Right renal pelvis (tissue), 4 donors: ENCODE measurements at regions not wholly inside any gene's neighbourhood (a gene's known extent, or its start where the extent isn't known, plus 50 kb on each side); places are given as distances from the start of the nearest gene placed in this dataset.
"Not testable (repeated sequence)": the region's sequence is repeated elsewhere in the genome, so short reads cannot be mapped to it uniquely, and the experiment has no call there.

ENCODE experiments used
- DNase-seq, 4 donors: peaks; one replicate each; pipeline ENCODE4 v3.0.0-alpha.2; 2013; ENCODE audit warnings: low read depth in 4 of 4, low spot score in 3 of 4, missing footprints in 1 of 4

- DNase-seq: no peak
These were observed 128.6 kb upstream of the BMPER start for GRCh38 chr7:33776788-33777187.

- no peak for DNase-seq
These were observed 127.1 kb upstream of the BMPER start for GRCh38 chr7:33778195-33778594.

- DNase-seq: no peak
These were observed 126.1 kb upstream of the BMPER start for GRCh38 chr7:33779216-33779615.

GRCh38 chr7:33781167-33781566 is 124.2 kb upstream of the BMPER start:
- no peak for DNase-seq

GRCh38 chr7:33781796-33782195 is 123.5 kb upstream of the BMPER start:
- no peak for DNase-seq

GRCh38 chr7:33784000-33784399 is 121.3 kb upstream of the BMPER start:
- no peak for DNase-seq

GRCh38 chr7:33788531-33788930 is 116.8 kb upstream of the BMPER start:
- DNase-seq: no peak

- no peak for DNase-seq
These were observed 115.3 kb upstream of the BMPER start for GRCh38 chr7:33789871-33790630.

- DNase-seq: no peak
These were observed 114.6 kb upstream of the BMPER start for GRCh38 chr7:33790746-33791145.

- DNase-seq: no peak
These were observed 113.3 kb upstream of the BMPER start for GRCh38 chr7:33792041-33792440.

- DNase-seq: no peak
These were observed 112.7 kb upstream of the BMPER start for GRCh38 chr7:33792547-33793105.

GRCh38 chr7:33793616-33794015 is 111.7 kb upstream of the BMPER start:
- DNase-seq: no peak

- no peak for DNase-seq
These were observed 110.9 kb upstream of the BMPER start for GRCh38 chr7:33794419-33794818.

- DNase-seq: no peak
These were observed 110.4 kb upstream of the BMPER start for GRCh38 chr7:33794959-33795358.

GRCh38 chr7:33796538-33796937 is 108.8 kb upstream of the BMPER start:
- DNase-seq: no peak

- not testable (repeated sequence) for DNase-seq
These were observed 107.8 kb upstream of the BMPER start for GRCh38 chr7:33797512-33797911.

GRCh38 chr7:33798686-33799325 is 106.5 kb upstream of the BMPER start:
- no peak for DNase-seq

- DNase-seq: no peak
These were observed 105.6 kb upstream of the BMPER start for GRCh38 chr7:33799766-33800165.

GRCh38 chr7:33802600-33802999 is 102.7 kb upstream of the BMPER start:
- no peak for DNase-seq

GRCh38 chr7:33804140-33804660 is 101.1 kb upstream of the BMPER start:
- DNase-seq: no peak

- DNase-seq: no peak
These were observed 99.6 kb upstream of the BMPER start for GRCh38 chr7:33805630-33806233.
